Heart left ventricle (tissue), 13 donors: ENCODE measurements at regions not wholly inside any gene's neighbourhood (a gene's known extent, or its start where the extent isn't known, plus 50 kb on each side); places are given as distances from the start of the nearest gene placed in this dataset.

Experiments used
- POLR2A ChIP-seq, 2 donors: fragments of 450-650 bp; IDR thresholded peaks; one replicate each; pipeline ENCODE4 v1.6.1; 2017; ENCODE audit warnings: antibody characterized with exemption in 2 of 2, mild to moderate bottlenecking in 2 of 2, moderate library complexity in 2 of 2
- TF ChIP-seq, protein P1 (sequence below), 12 donors: fragments of 200-600 bp; sonication (generic) in 4 of 12; IDR thresholded peaks; one replicate each; pipeline versions ENCODE4 v1.5.0 to v1.8.0; 2018 to 2022; ENCODE audit warnings: antibody characterized with exemption in 12 of 12, mild to moderate bottlenecking in 5 of 12
- donor health status: ischemic (EF 13 %, LVEDD 7.1; RV severe dilation, severe dysfunction).
- donor health status: DM: no; HTN: yes; CAD: no.
- donor health status: DM: no; HTN: no; CAD: no.
- donor health status: ischemic (EF 25% LVEDD 6.9; RV normal size, moderate dysfunction).
- donor health status: ischemic (EF 25% LVEDD 5.7; RV mildly dilated, moderate dysfunction).
- donor health status: ischemic (EF 35%, LVEDD 5.7; RV mildly dilated, moderate dysfunction).
- donor health status: nonischemic (EF 11% LVEDD 7.7; RV severe dilation, severe dysfunction).
- donor health status: DM: yes; HTN: yes; CAD: no.
- donor health status: PGD.
- donor health status: ischemic (EF 29% LVEDD 5.4; RV normal size, mild dysfunction).
- donor health status: nonischemic (EF 23%, LVEDD 6.1; RV moderate dilation, normal function).

DNA sequence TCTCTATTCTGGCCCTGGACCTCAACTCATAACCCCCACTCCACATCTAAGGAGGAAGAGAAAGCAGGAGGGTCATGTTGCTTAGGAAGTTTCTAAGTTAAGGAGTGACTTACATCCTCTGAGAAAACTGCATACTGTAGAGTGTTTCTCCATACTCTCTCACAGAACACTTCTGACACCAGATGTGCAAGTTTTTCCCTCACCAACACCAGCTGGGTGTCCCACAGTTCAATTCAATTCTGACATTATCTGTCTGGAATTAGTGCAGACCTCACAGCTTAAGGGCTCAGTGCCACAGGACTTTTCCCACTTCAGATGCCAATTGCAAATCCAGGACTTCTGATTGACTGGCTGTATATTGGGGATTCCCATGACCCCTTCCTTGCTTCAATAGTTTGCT is 89.0 kb upstream of the SFRP2 start:
- TF ChIP-seq POLR2A (IDR thresholded peaks at IDR 0.05): no peak
- TF ChIP-seq, protein P1, sequence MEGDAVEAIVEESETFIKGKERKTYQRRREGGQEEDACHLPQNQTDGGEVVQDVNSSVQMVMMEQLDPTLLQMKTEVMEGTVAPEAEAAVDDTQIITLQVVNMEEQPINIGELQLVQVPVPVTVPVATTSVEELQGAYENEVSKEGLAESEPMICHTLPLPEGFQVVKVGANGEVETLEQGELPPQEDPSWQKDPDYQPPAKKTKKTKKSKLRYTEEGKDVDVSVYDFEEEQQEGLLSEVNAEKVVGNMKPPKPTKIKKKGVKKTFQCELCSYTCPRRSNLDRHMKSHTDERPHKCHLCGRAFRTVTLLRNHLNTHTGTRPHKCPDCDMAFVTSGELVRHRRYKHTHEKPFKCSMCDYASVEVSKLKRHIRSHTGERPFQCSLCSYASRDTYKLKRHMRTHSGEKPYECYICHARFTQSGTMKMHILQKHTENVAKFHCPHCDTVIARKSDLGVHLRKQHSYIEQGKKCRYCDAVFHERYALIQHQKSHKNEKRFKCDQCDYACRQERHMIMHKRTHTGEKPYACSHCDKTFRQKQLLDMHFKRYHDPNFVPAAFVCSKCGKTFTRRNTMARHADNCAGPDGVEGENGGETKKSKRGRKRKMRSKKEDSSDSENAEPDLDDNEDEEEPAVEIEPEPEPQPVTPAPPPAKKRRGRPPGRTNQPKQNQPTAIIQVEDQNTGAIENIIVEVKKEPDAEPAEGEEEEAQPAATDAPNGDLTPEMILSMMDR (IDR thresholded peaks at IDR 0.05): no peak
